Activated CD4-positive, alpha-beta T cell treated with anti-CD3 and anti-CD28 coated beads, Interleukin-2, amount 50 U/mL, for 24 hours (primary cell): ENCODE measurements at regions not wholly inside any gene's neighbourhood (a gene's known extent, or its start where the extent isn't known, plus 50 kb on each side); places are given as distances from the start of the nearest gene placed in this dataset.
"Not testable (repeated sequence)": the region's sequence is repeated elsewhere in the genome, so short reads cannot be mapped to it uniquely, and the experiment has no call there.

Experiments
- DNase-seq, 2 donors: peaks; one replicate each; pipeline ENCODE4 v3.0.0-alpha.2; 2020; ENCODE audit warnings: low read depth in 1 of 2, low spot score in 1 of 2

GRCh38 chr7:36036590-36036989, 116.5 kb upstream of the EEPD1 start:
- DNase-seq, result no peak

- no peak for DNase-seq
These were observed 115.9 kb upstream of the EEPD1 start for GRCh38 chr7:36037121-36037662.

- no peak for DNase-seq
These were observed 114.9 kb upstream of the EEPD1 start for GRCh38 chr7:36038063-36038721.

GRCh38 chr7:36039243-36039642, 113.8 kb upstream of the EEPD1 start:
- DNase-seq, result no peak

GRCh38 chr7:36039671-36040070, 113.4 kb upstream of the EEPD1 start:
- no peak for DNase-seq

GRCh38 chr7:36040679-36041078, 112.4 kb upstream of the EEPD1 start:
- DNase-seq, result no peak

- DNase-seq, result no peak
These were observed 108.8 kb upstream of the EEPD1 start for GRCh38 chr7:36044101-36044892.

- no peak for DNase-seq
These were observed 107.7 kb upstream of the EEPD1 start for GRCh38 chr7:36045326-36045725.

GRCh38 chr7:36045830-36046341, 107.2 kb upstream of the EEPD1 start:
- no peak for DNase-seq

GRCh38 chr7:36047091-36047658, 105.9 kb upstream of the EEPD1 start:
- no peak for DNase-seq

- no peak for DNase-seq
These were observed 104.7 kb upstream of the EEPD1 start for GRCh38 chr7:36048141-36048901.

GRCh38 chr7:36048902-36049240, 104.2 kb upstream of the EEPD1 start:
- DNase-seq, result no peak

- no peak for DNase-seq
These were observed 101.6 kb upstream of the EEPD1 start for GRCh38 chr7:36051501-36051900.

- DNase-seq, result no peak
These were observed 99.5 kb upstream of the EEPD1 start for GRCh38 chr7:36053589-36053988.

GRCh38 chr7:36054637-36055036, 98.4 kb upstream of the EEPD1 start:
- DNase-seq, result no peak

GRCh38 chr7:36055207-36055606, 97.8 kb upstream of the EEPD1 start:
- no peak for DNase-seq

- DNase-seq, result no peak
These were observed 95.7 kb upstream of the EEPD1 start for GRCh38 chr7:36057323-36057722.

GRCh38 chr7:36058020-36058592, 94.9 kb upstream of the EEPD1 start:
- DNase-seq, result no peak

GRCh38 chr7:36060388-36060787, 92.7 kb upstream of the EEPD1 start:
- DNase-seq, result not testable (repeated sequence)

- no peak for DNase-seq
These were observed 90.8 kb upstream of the EEPD1 start for GRCh38 chr7:36062154-36062815.
